Kidney epithelial cell (primary cell): ENCODE measurements at regions not wholly inside any gene's neighbourhood (a gene's known extent, or its start where the extent isn't known, plus 50 kb on each side); places are given as distances from the start of the nearest gene placed in this dataset.

ENCODE experiments used
- DNase-seq: peaks from one replicate; pipeline ENCODE4 v3.0.0-alpha.2; 2010; ENCODE audit warnings: low read depth
- H3K27me3 ChIP-seq: 2 replicates; pipeline ENCODE4 v1.6.0; 2011; ENCODE audit warnings: low read length; ENCODE audit not compliant: control insufficient read depth, insufficient read depth
- H3K36me3 ChIP-seq: 2 replicates; pipeline ENCODE4 v1.5.1; 2011; ENCODE audit warnings: low read length; ENCODE audit not compliant: control insufficient read depth, insufficient read depth
- H3K4me3 ChIP-seq: 2 replicates; pipeline ENCODE4 v1.5.1; 2011; ENCODE audit warnings: low read depth, mild to moderate bottlenecking, control low read depth, low read length
- CTCF ChIP-seq: IDR thresholded peaks from 2 replicates; pipeline ENCODE4 v1.5.1; 2011; ENCODE audit warnings: mild to moderate bottlenecking, moderate library complexity, low read length, control low read depth, inconsistent platforms; ENCODE audit not compliant: insufficient read depth, poor library complexity, severe bottlenecking

- H3K27me3 ChIP-seq, result no peaks in the 10 kb centered on the region
- DNase-seq, result no peak
- H3K4me3 ChIP-seq, result no peak overlapping the region
- no peaks in the 10 kb centered on the region for H3K36me3 ChIP-seq
- no peak for TF ChIP-seq CTCF
Measured at GRCh38 chr20:60473211-60473610, 515.0 kb downstream of the CDH26 start.

- Histone ChIP-seq H3K36me3 (no peaks in the 10 kb centered on the region), H3K4me3 (no peak overlapping the region), H3K27me3 (no peaks in the 10 kb centered on the region)
- TF ChIP-seq CTCF, result no peak
- no peak for DNase-seq
Measured at GRCh38 chr20:60474385-60474910, 516.2 kb downstream of the CDH26 start.

- TF ChIP-seq CTCF, result no peak
- Histone ChIP-seq H3K4me3 (no peak overlapping the region), H3K36me3 (no peaks in the 10 kb centered on the region), H3K27me3 (no peaks in the 10 kb centered on the region)
- no peak for DNase-seq
Measured at GRCh38 chr20:60476045-60476444, 517.8 kb downstream of the CDH26 start.

GRCh38 chr20:60477958-60478357 lies 519.7 kb downstream of the CDH26 start:
- Histone ChIP-seq H3K36me3 (no peaks in the 10 kb centered on the region), H3K27me3 (no peaks in the 10 kb centered on the region), H3K4me3 (no peak overlapping the region)
- no peak for TF ChIP-seq CTCF
- DNase-seq, result no peak

GRCh38 chr20:60478533-60478932 lies 520.3 kb downstream of the CDH26 start:
- no peak overlapping the region for H3K4me3 ChIP-seq
- no peak for TF ChIP-seq CTCF
- H3K27me3 ChIP-seq, result no peaks in the 10 kb centered on the region
- DNase-seq, result no peak
- H3K36me3 ChIP-seq, result no peaks in the 10 kb centered on the region

GRCh38 chr20:60480950-60481742 lies 522.9 kb downstream of the CDH26 start:
- H3K36me3 ChIP-seq, result no peaks in the 10 kb centered on the region
- no peak overlapping the region for H3K4me3 ChIP-seq
- H3K27me3 ChIP-seq, result no peaks in the 10 kb centered on the region
- no peak for TF ChIP-seq CTCF
- no peak for DNase-seq
